Frontal cortex (tissue), 3 donors: ENCODE measurements at regions not wholly inside any gene's neighbourhood (a gene's known extent, or its start where the extent isn't known, plus 50 kb on each side); places are given as distances from the start of the nearest gene placed in this dataset.
A peak's percentile ranks its signal among the peaks of the same experiment; 100 is the strongest.

Experiments
- DNase-seq, 2 donors: peaks; one replicate each; pipeline ENCODE4 v3.0.0; 2012; ENCODE audit warnings: low spot score in 2 of 2
- FAIRE-seq: peaks from 2 replicates; lab custom pipeline; 2012; peaks lifted over from hg19 to GRCh38; lab: Jason Lieb, UNC
- donor health status: control.
- donor health status: control.
- donor health status: control.

DNA sequence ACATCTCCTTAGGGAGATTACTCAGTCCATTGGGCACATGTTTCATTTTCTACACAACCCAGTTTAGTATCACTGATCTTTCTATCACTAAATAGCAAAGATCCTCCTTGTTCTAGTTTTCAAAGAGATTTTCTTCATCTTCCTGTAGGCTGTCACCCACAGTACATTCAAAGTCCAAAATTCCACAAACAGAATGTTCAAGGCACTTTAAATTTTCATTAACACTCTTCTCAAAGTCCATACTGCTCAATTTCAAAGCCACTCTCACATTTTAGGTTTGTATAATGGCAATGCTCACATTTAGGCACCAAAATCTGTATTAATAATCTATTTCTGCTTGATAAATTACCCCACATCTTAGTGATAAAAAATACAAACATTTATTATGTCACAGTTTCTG lies 152.8 kb downstream of the FSIP2 start:
- no peak for FAIRE-seq

DNA sequence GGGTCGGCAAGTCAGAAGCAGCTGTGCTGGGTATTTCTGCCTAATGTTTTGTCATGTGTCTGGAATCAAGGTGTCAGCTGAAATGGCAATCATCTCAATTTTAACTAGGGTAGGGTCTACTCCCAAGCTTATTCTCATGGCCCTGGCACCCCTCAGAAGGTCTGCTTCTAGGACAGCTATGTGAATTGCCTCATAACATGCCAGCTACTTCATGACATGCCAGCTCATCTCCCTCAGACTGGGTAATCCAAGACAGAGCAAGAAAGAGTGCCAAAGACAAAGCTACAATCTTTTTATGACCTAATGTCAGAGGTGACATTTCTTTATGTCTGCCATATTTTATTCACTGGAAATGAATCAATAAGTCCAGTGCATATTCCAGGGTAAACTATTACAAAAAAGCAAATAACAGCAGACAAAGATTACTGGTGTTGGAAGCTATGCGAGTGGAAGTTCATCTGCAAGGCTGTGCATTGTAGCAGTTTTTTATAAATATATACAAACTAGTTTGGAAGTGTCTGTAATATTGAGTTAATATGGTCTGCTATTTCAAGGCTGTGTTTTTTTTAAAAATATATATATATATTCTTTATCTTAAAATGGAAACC lies 153.3 kb downstream of the FSIP2 start:
- DNase-seq, result no peak
- no peak for FAIRE-seq

More for the DNA sequence above, 152.8 kb downstream of the FSIP2 start:
- no peak for DNase-seq

DNA sequence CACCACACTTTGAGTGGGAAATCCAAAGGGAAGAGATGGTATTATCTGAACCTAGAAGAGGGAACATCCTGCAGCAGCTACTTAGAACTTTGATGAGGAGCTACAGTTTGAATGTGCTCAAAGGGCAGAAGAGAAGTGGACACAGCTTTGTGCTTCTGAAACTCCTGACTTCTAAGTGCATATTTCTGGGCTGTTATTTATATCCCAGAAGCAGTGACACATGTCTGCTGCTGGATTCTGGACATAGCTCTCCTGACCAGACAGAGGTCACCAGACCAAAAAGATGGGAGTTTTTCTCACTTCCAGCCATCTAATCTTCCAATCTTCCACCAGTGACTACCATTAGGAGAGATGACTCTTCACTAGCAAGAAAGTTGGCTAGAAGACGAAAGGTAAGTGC lies 153.9 kb downstream of the FSIP2 start:
- DNase-seq (no peak), FAIRE-seq (no peak)

DNA sequence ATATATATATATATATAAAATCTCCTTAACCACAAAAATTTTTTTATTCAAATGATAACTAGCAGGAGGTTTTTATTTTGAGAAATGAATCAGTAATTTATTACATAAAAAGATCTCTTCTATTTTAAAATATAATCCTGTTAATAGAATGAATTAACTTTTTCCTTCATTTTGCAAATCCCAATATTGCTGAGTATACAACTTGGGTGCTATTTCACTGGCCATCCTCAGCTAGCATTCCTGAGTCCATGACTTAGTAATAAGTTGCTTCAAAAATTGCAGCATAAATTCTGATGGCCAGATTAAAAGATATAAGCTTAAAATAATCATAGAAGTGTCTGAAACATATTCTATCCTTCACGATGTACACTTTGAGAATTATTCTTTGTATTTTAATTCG lies 155.6 kb downstream of the FSIP2 start:
- no peak for DNase-seq
- no peak for FAIRE-seq

DNA sequence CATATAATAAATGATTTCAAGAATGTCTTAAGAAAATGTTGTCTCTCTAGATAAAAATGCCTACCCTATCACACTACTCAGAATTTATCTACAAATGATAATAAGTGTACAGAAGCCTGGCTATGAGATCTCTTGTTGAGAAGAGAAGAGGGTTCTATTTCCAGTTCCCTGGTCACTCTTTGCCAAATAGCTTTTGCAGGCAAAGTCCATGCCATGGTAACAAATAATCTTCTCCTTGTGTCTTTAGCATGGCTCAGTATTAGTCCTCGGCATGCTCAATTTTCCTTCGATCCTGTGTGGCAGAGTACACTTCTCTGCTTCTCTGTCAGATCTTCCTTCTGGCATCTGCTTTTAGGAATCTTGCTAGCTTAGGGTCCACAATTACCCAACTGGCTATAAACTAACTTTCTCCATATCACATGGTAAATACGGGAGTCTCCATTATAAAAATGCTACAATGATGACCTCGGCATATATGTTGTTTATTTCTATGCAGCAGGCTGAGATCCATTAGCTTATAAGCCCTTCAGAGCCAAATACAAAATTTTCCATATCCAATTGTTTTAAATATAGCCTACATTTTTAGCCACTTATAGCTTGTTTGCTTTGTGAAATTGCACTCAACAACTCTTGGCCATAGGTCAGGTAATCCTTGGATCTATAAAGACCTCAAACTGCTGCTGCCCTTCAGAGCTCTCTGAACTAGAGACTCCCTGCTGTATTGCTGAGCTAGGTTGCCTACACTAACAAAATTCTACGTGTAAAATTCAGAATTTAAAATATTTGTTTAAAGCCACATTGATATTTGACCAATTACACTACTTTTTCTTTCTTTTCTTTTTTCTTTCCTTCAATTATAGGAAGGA lies 157.5 kb downstream of the FSIP2 start:
- DNase-seq, result no peak
- no peak for FAIRE-seq

DNA sequence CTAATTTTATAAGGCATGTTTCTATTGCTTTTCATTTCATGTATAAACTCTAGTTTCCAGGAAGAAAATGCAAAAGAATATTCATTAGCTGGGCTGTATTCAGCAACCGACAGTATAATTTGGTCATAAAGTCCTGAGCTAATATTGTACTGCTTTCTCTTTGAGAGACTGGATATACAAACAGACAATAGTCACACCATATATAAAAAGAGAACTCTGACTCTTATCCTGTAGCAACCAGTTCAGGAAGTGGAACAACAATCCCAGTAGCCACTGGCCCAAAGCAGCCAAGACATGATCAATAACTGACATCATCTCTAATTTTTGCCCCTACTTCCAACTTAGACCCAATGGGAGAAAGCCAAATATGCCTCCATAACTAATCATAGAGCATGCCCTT lies 160.8 kb downstream of the FSIP2 start:
- no peak for FAIRE-seq
- DNase-seq, result no peak

DNA sequence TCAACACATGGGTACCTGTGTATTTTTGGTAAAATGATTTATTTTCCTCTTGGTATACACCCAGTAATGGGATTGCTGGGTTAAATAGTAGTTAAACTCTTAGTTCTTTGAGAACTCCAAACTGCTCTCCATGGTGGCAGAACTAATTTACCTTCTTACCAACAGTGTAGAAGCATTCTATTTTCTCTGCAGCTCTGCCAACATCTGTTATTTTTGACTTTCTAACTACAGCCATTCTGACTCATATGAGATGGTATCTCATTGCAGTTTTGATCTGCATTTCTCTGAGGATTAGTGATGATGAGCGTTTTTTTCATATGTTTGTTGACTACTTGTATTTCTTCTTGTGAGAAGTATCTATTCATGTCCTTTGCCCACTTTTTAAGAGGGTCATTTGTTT lies 180.6 kb downstream of the FSIP2 start:
- DNase-seq (no peak), FAIRE-seq (no peak)

DNA sequence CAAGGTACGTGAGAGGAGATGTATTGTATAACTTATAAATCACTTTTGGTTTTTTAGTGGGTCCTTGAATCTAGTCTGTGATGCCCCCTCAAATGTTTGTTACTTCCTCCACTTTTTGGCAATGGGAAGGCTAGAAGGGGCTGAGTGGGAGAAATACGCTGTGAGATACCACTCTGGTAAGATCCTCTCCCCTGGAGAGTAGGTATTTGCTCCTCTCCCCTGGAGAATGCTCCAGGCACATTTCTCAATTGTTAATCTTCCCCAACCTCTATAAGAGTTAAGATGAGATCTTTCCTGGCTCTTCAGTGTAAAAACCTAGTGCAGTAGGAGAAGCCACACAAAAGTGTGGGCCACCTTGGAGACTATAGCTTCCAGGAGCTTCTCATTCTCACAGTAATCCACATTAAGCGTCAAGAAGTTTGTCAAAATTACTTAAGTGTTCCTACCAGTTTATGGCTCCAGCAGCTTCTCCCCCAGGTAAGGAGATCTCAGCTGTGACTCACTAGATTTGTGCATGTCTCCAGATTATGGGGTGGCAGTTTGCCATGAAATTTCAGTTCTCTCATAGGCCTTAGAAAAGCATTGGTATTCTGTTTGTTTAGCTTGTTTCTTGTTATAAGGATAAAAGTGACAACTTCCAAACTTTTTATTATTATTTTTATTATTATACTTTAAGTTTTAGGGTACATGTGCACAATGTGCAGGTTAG lies 182.6 kb downstream of the FSIP2 start:
- DNase-seq (no peak), FAIRE-seq (no peak)

DNA sequence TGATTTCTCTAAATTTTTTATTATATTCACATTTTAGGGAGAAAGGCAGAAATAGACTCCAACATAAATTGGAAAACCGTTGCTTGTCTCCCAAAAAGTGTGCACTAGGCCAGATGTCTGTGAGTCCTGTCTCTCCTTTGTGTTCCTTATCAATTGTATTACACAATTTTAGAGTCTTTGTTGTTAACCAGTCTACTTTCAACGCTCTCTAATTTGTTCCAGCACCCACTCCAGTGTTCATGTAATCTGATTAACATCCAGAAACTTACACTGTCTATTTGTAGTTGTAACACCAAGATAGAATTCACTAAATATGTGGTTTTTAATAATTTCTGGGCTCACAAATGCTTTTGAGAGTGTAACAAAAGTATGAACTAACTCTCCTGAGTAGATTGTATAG lies 195.6 kb downstream of the FSIP2 start:
- DNase-seq (no peak), FAIRE-seq (no peak)

DNA sequence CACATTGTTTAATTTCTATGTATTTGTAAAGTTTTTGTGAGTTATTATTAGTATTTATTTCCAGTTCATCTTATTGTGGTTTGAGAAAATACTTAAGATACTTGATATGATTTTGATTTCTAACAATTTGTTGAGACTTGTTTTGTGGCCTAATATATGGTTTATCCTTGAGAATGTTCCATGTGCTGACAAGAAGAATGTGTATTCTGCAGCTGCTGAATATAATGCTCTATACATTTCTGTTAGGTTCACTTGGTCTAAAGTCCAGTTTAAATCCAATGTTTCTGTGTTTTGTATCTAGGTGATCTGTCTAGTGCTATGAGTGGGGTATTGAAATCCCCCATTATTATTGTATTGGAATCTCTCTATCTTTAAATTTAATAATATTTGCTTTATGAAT lies 201.3 kb downstream of the FSIP2 start:
- FAIRE-seq (peak; percentile 8), DNase-seq (no peak)

DNA sequence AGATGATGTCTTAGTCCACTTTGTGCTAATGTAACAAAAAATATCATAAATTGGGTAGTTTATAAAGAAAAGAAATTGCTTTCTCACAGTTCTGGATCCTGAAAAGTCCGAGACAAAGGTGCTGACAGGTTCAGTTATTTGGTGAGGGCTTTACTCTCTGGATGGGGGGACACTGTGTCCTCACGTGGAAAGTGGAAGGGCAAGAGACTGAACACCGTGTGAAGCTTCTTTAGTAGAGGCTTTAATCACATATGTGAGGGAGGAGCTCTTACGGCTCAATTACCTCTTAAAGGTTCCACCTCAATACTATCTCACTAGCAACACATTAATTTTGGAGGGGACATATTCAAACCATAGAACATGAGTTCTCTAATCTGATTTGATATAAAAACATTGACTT lies 204.3 kb downstream of the FSIP2 start:
- no peak for FAIRE-seq

DNA sequence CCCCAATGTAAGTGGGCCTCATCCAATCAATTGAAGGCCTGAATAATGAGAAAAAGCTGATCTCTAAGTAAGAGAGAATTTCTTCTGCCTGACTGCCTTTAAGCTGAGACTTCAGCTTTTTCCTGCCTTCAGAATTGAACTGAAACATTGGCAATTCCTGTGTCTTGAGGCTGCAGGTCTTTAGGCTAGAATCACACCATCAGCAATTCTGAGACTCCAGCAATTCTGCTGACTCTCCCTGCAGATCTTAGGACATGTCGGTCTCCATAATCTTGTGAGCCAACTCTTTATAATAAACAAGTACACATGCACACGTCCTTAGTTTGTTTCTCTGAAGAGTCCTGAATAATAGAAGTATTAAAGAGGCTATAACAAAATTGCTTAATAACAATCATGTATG lies 209.1 kb downstream of the FSIP2 start:
- FAIRE-seq (no peak), DNase-seq (no peak)

More for the DNA sequence above, 204.3 kb downstream of the FSIP2 start:
- no peak for DNase-seq

DNA sequence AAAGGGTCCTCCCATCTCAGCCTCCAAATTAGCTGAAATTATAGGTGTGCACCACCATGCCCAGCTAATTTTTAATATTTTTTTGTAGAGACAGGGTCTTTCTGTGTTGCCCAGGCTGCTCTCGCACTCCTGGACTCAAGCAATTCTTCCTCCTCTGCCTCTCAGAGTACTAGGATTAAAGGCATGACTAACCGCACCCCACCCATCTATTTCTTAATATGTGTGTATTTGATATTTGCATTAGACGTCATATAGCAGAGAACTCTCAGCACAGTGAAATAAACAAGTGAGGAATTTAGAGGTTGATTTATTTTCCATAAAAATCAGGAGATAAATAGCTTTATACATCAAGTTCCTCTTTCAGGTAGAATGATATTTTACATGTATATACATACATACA lies 213.5 kb downstream of the FSIP2 start:
- FAIRE-seq (no peak), DNase-seq (no peak)

DNA sequence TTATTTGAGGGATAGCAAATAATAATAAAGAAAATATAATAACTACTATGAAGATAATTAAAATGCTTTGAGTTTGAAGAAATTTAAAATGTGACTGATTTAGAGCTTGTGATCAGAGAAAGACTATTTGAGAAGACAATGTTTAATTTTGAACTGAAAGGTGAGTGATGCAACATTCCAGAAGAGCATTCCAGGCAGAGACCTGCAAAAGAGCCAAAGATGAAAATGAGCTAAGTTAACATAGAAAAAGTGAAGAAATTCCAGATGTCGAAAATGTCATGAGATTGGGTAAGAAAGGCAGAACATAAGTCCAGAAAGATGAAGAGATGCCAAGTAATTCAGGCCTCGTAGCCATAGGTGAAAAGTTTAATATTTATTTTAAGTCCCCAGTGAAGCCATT lies 215.8 kb downstream of the FSIP2 start:
- DNase-seq (no peak), FAIRE-seq (peak; percentile 23)

DNA sequence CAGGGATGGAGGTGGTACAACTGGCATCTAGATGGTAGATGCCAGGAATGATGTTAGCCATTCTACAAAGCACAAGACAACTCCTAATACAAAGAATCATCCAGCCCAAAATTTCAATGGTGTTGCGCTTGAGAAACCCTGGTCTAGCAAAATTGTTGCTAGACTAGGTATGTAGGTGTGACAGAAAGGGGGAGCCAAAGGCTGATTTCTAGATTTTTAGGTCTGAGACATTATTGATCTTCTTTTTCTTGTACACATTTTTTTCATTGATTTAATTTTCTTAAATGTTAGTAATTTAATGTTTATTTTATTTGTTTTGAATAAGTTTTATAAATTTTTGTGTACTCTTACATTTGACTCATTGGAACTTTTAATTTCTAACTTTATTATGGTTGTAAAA lies 216.4 kb downstream of the FSIP2 start:
- peak; percentile 63 for FAIRE-seq

DNA sequence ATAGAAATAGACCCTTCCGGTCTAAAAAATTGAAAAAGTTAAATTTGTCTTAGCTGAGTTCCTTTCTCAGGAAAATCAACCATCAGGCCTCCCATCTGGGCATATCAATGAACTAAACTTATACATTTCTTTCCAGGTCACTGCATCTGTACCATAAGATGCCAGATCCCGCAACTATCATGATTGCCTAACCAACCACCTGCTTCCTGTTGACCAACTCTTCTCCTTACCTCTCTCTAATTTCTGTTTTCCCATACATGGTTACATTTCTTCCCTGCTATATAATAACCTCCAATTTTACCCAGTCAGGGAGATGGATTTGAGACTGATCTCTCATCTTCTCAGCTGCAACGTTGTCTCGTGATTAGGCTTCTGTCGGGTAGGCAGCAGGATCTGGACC lies 228.7 kb downstream of the FSIP2 start:
- FAIRE-seq (no peak), DNase-seq (no peak)

More for the DNA sequence above, 216.4 kb downstream of the FSIP2 start:
- DNase-seq, result no peak

DNA sequence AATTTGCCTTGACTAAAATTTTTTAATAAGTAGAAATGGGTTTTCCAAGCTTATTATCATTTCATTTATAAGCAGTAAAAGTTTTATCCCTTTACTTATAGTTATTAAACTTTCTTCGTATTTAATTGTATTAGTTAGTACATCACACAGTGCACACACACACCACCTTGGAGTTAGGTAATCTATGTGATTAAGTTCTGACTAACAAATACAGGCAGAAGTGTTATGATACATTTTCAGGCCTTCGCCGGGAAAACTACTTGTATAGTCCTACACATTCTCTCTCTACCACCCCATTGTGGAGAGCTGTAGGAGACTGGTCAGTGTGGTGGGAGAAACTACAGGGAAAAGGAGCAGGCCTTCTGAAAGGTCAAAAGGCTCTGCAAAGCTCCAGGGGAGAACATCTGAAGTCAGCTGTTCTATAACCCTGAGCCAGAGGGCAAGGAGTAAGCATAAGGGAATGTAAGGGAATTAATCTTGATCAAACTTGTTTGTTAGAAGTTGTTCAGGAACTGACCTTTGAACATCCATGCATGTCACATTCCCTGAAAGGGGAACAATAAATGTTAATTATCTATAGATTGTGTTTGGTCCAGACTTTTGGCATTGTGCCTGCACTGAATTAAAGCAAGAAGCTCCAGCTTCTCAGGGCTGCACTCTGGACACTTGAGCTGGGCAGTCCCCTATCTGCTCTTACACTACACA lies 231.7 kb downstream of the FSIP2 start:
- FAIRE-seq (no peak), DNase-seq (no peak)

DNA sequence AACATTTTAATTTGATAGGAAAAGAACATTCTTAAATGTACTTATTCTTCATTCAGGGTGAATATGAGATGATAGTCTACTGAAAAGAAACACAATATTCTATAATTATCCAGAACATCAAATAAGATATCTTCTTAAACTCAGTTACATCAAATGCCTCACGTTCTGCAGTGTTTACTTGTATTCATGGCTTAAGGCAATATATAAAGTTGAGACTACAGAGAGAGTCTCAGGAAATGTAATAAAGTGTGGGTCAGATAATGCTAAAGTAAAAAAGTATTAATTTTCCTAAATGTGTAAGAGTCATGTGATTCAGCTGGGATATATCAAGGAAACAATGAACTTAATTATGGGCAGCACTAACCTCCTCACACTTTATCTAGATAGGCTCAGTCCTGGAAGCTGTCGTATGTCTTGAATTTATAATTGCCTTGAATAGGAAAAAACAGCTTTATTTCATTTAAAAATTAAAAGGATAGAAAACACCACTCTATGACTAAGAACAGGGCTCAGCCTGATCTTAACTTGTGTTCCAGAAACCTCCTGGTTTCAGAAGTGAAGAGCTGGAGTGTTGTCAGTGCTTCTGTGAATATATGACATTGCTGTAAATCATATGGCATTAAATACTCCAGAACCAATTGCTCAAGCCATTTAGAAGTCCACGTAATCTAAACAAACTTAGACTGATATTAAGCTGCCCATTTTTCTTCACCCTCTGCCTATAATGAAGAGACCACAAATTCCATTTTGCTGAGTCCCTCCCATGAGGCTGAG lies 240.2 kb downstream of the FSIP2 start:
- DNase-seq (no peak), FAIRE-seq (no peak)

DNA sequence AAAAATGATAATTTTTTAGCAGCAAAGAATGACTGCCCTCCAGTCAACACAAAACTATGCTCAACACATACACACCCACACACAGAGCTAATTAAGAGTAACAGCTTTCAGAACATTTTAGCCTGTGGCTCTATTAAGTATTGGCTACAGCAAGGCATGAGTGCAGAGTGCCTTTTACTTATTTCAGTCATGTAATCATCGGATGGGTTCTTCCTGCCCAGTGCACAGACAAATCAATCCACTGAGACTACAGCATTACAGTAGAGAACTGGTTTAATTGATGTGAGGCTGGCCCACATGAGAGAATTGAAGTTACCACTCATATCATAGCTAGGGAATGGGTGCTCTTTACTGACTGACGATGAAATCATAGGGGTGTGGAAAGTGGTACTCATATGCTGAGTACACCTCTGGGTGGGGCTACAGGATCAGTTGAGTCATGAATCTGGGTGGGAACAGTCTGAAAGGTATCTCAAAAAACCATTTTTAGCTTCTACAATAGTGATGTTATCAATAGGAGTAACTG lies 241.0 kb downstream of the FSIP2 start:
- FAIRE-seq, result no peak
- no peak for DNase-seq
